ENCODE measurements at regions not wholly inside any gene's neighbourhood (a gene's known extent, or its start where the extent isn't known, plus 50 kb on each side); places are given as distances from the start of the nearest gene placed in this dataset.

DNA sequence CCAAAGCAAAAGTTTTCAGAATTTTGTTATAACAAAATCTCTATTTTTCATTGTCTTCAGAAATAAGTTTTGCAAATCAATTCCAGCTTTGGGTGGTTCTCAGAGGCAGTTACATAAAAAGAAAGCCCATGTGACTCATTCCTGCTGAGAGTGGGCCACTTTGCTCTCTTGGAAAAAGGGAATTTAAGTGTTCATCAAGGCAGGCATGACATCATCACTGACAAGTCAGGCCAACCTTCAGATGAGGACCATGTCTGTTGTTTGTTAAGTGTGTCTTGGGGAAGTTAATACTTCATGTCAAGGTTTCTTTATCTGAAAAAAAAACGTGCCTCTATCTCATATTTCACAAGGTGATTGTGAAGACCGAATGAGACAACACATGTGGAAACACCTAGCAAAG, 519.8 kb upstream of the TMPO start:
- TF ChIP-seq CTCF (conservative IDR thresholded peaks at IDR 0.05; ENCODE audit: low read length): no peak
- TF ChIP-seq EZH2phosphoT487 (IDR thresholded peaks at IDR 0.05; ENCODE audit: borderline replicate concordance, low read depth, low read length): no peak
